ENCODE measurements at regions not wholly inside any gene's neighbourhood (a gene's known extent, or its start where the extent isn't known, plus 50 kb on each side); places are given as distances from the start of the nearest gene placed in this dataset.

DNA sequence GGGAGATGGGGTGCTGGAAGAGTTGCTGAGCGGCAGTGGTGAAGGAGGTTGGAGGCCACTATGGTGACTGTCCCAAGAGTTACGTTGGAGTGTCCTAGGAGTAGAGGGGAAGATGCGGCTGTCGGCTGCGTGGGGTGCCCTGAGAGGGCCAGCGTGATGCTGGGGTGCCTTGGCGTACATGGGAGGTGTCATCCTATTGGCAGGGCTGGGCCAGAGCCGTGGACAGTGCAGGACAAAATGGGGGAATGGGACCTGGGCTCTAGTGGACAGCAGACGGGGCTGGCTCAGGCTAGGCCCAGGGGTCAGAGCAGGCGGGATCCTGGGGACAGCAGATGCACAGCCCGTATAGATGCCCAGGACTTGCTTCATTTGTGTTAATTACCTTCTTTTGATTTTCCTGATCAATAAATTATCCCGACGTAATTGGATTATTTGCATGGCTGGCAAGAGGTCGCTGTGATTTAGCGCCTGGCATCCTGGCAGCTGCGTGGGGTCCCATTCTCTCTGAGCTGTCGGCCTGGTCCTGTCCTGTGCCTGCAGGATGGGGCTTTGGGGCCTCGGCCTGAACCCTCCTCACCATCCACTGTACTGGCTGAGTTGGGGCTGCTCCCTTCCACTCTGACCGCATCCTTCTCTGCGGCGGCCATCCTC lies 203.9 kb upstream of the C14orf180 start:
- TF ChIP-seq CTCF (IDR thresholded peaks at IDR 0.05) = no peak

DNA sequence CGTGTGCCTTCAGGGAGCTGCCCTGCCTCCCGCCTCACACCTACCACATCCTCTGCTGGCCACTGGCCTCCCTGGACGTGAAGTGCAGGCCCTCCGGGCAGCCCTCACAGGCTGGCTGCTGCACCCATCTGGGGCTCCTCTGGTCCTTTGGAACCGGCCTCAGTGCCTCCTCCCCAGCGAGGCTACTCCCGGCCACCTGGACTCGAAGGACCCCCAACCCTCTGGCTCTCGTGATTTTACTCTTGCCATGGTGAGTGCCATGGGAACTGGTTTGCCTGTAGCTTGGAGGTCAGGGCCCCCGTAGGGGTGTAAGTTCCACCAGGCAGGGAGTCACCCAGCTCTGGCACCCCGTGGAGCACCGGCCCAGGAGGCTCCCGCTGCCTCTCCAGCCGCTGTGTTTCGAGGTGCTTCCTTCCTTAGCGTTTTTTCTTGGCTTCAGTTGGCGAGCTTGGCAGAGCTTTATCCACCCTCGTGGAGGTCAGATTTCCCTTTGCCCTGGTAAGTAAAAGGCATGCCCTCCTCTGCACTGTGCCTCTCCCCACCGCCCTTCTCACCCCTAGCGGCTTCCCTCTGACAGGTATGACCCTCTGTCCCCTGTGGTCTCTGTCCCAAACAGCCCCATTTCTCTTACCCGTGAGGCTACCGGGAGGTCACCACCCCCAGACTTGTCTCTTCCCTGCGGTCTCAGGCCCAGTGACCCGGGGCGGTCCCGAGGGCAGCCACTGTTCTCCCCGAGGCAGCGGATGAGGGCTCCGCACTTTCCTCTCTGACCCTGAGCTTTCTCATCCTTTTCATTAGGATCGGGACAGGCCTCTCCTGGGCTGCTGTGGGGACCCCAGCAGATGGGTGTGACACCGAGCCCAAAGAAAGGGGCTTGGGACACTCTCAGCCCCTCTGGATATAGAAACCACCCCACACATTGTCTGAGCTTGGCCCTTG lies 203.1 kb upstream of the C14orf180 start:
- TF ChIP-seq CTCF (IDR thresholded peaks at IDR 0.05) = no peak

DNA sequence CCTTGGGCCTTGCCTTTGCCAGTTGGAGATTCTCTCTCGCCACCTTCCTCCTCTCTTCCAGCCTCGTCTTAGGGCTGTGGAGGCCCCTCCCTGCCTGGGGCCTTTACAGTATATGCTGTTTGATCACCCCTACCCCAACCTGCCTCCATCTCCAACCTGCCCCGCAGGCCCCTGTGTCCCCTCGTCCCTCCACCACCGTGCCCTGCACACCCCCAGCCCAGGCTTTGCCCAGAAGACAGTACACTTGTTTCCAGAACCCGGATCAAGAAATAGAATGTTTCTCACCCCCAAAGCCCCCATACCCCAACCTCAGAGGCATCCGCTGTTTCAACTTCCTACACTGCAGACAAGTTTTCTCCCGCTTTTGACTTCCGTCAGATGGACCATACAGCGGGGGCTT lies 202.3 kb upstream of the C14orf180 start:
- no peak for TF ChIP-seq CTCF (IDR thresholded peaks at IDR 0.05)

GRCh38 chr14:104378698-104379113 lies 200.9 kb upstream of the C14orf180 start:
- TF ChIP-seq CTCF (IDR thresholded peaks at IDR 0.05) = no peak

DNA sequence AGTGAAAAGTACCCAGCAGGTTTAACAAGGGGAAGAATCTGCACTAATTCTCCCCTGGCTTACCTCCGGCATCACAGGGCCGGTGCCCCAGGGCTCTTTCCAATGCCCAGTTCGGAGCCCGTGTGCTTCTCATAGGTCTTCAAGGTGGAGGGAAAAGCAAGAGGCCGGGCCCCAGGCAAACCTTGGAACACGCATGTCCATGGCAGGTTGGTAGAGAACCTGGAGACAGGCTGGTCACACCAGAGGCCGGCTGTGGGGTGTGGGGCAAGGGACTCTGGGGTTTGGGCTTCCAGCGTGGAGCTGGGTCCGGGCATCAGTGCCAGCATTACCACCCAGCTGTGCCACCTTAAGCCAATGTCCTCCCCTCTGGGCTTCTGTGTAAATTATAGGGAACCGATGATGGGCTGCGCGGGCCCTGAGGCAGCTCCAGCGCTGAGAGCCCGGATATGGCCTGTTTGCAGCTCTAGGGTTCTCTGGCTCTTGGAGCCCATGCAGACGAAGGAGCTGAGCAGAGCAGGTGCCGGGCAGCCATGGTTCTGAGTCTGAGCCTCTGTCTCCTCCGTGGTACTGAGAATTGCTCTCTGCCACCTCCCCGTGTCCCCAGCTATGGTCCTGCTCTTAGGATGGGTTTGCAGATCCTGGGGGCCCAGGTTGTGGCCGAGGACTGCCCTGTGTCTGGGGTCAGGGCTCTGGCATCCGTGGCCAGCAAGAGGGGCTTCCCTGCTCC lies 197.0 kb upstream of the C14orf180 start:
- no peak for TF ChIP-seq CTCF (IDR thresholded peaks at IDR 0.05)

GRCh38 chr14:104383088-104383995 lies 196.2 kb upstream of the C14orf180 start:
- TF ChIP-seq CTCF (IDR thresholded peaks at IDR 0.05) = no peak

All from LNCAP (cell line).